ENCODE measurements at regions not wholly inside any gene's neighbourhood (a gene's known extent, or its start where the extent isn't known, plus 50 kb on each side); places are given as distances from the start of the nearest gene placed in this dataset.

GRCh38 chr9:129254566-129255287 is 76.7 kb upstream of the IER5L start:
- DNase-seq (ENCODE audit: low read depth in 4 of 4, low spot score in 3 of 4), result no peak

- DNase-seq (ENCODE audit: low read depth in 4 of 4, low spot score in 3 of 4), result no peak
These were observed 75.8 kb upstream of the IER5L start for GRCh38 chr9:129253803-129254381.

DNA sequence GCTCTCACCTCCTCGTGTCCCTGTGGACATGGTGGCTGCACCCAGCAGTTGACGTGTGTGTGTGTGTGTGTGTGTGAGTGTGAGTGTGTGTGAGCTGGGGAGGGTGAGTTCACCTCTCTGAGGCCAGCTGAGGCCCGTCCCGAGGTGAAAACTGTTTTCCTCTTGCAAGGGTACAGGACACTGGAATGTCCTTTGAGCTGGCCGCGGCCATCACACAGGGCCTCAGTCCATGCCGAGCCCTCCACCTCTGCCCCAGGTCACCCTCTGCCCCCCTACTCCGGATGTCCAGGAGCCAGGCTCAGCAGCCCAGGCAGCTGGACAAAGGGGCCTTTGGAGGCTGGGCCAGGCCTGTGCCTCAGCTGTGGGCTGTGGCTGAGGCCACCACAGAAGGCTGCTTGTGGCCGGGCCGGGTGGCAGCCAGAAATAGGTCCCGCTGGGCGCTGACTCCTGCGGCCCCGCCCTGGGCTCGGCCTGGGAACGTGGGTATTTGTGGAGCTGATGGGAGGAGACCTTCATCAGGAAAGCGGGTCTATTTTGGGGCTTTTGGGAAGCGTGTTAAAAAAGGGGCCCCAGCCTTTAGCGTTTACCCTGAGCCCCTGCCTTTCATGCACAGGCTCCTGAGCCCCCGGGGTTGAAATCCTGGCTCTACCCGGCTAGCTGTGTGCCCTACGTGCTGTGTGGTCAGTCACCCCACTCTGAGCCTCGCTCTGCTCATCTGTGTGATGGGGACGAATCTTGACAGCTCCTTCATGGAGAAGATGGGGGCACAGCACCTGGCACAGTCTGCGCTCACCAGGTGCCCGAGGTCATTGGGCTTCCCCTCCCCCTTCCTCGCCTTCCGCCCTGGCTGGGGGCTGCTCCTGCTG is 75.1 kb upstream of the IER5L start:
- no peak for DNase-seq (ENCODE audit: low read depth in 4 of 4, low spot score in 3 of 4)

DNA sequence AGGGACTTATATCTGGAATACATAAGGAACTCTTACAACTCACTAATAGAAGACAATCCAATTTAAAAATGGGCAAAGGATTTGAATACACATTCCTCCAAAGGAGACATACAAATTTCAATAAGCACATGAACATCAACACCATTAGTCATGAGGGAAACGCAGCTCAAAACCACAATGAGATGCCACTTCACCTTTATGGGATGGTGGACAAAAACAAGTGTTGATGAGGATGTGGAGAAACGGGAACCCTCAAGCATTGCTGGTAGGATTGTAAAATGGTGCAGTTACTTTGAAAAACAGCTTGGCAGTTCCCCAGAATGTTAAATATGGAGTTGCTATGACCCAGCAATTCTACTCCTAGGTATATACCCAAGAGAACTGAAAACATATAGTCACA is 72.7 kb upstream of the IER5L start:
- no peak for DNase-seq (ENCODE audit: low read depth in 4 of 4, low spot score in 3 of 4)

DNA sequence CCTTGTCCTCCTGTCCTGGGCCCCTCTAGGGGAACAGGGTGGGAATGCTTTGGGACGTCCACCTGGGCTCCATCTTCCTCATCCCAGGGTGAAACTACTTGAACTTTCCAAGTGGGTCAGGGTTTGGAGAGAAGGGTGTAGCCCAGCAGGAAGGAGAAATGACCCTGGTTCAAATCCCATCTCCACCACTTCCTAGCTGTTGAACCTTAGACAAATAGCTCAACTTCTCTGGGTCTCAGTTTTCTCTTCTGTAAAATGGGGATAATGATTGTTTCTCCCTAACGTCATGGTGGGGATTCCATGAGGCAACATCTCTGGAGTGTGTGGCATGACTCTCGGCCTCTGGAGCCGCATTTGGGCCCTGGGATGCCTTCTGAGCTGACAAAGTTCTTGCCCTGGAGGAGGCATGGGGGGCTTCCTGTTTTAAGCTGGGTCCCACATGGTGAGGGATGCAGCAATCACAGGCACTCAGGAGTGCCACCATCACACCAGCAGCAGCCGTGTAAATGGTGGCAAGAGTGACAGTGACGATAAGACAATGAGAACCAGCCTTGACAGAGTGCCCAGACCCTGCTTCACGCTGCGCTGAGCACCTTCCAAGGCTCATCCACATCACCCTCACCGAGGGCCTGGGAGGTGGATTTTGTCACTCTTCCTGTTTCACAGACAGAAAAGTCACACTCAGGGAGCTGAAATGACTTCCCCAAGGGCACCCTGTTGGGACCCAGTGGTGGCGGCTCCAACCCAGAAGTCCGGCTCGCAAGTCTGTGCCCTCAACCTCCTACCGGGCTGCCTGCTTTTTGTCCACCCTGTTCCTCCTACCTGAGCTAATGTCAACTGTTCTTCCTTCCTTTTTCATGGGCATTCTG is 69.5 kb upstream of the IER5L start:
- DNase-seq (ENCODE audit: low read depth in 4 of 4, low spot score in 3 of 4), result no peak

DNA sequence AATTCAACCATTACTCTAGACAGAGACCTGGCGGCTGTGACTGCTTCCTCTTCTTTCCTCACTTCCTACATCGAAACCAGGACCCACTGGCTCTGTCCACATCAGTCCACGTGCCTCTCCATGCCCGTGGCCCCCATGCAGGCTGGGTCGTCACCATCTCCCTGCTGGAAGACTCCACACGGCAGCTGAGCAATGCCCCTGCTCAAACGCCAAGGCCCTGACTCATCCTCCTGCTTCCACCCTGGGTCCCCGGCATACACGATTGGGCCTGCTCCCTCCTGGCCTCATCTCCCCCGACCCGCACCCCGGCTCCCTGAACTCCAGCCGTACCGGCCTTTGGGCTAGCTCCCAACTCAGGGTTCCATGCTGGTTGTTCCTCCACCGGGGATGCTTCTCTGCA is 67.2 kb upstream of the IER5L start:
- DNase-seq (ENCODE audit: low read depth in 4 of 4, low spot score in 3 of 4), result no peak

DNA sequence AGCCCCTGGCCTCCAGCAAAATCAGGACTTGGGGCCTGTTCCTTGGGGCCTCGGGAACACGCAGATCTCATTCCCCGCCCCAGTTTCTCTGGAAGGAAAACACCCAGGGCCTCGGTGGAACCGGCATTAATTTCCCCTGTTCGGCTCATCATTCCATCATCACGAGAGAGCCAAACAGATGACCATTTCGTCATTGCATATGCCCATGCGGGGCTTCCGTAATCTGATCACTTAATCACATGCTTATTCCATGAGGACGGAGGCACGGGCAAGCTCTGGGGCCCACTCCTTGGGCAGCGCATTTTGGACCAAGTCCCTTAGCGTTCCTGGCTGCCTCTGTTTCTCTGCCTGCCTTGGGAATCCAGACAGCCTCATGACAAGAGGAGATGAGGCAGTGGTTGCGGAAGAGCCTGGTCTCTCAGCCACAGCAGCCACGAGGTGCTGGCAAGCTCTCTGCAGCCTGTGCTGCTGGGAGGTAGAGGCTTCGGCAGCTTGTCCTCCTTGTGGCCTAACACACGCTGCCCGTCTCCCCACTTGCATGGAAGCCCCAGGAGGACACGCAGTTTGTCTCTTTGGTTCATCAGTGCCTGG is 65.0 kb upstream of the IER5L start:
- no peak for DNase-seq (ENCODE audit: low read depth in 4 of 4, low spot score in 3 of 4)

GRCh38 chr9:129242191-129242941 is 64.3 kb upstream of the IER5L start:
- no peak for DNase-seq (ENCODE audit: low read depth in 4 of 4, low spot score in 3 of 4)

GRCh38 chr9:129241725-129242124 is 63.7 kb upstream of the IER5L start:
- DNase-seq (ENCODE audit: low read depth in 4 of 4, low spot score in 3 of 4), result no peak

DNA sequence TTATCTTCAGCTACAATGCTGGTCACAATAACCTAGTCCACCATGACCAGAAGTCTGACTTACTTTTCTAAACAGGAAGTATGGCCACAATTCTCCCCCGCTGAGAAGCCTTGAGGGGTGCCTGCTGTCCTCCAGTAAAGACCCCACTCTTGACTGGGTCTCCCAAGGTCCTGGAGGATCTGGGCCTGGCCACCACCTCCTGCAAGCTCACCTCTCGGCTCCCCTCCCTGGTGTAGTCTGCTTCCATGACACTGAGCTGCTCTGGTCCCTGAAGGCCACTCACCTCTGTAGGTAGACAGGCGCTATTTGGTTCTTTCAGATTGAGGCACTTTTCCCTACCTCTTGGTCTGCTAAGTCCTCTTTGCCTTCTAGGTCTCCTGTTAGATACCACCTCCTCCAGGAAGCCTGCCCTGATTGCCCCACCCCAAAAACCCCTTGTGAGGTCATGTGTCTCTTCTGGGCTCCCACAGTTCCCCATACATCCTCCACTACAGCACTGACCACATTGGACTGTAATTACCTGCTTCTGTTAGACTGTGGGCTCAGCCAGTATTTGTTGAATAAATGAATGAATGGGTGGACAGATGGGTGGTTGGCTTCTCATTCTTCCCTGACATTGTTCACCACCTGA is 62.6 kb upstream of the IER5L start:
- DNase-seq (ENCODE audit: low read depth in 4 of 4, low spot score in 3 of 4), result no peak

DNA sequence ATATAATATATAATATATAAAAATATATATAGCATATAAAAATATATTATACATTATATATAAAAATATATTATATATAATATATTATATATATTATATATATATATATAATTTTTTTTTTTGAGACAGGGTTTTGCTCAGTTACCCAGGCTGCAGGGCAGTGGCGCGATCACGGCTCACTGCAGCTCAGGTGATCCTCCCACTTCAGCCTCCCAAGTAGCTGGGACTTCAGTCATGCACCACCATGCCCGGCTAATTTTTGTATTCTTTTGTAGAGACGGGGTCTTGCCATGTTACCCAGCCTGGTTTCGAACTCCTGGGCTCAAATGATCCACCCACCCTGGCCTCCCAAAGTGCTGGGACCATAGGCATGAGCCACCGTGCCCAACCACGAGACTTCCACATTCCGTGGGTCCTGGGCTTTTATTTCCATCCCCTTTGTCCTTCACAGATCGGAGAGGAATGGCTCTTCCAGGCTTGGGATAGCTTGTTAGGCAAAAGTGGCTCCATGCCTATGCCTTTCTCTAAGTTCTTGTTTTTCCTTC is 62.0 kb upstream of the IER5L start:
- no peak for DNase-seq (ENCODE audit: low read depth in 4 of 4, low spot score in 3 of 4)

- DNase-seq (ENCODE audit: low read depth in 4 of 4, low spot score in 3 of 4), result no peak
These were observed 59.7 kb upstream of the IER5L start for GRCh38 chr9:129237803-129238202.

DNA sequence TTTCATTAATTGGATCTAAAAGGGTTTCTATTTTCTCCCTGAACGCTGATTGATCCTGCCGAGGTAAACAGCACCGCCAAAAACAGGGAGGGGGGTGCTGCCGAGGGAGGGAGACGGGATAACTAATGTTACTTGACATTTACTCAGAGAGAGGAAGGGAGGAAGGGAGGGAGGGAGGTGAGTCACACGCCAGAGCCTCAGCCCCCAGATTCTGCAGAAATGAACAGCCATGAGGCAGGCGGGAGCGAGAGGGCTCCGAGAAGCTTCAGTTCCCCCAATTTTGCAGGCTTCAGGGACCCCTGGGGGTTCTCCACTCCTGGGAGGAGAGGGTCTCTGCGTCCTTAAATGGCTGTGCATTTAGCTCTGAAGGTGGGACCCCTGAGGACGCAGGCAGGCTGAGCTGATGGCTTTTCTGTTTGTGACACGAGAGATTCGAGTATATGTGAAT is 59.1 kb upstream of the IER5L start:
- DNase-seq (ENCODE audit: low read depth in 4 of 4, low spot score in 3 of 4), result no peak

- no peak for DNase-seq (ENCODE audit: low read depth in 4 of 4, low spot score in 3 of 4)
These were observed 58.5 kb upstream of the IER5L start for GRCh38 chr9:129236441-129237145.

GRCh38 chr9:129235931-129236331 is 57.9 kb upstream of the IER5L start:
- no peak for DNase-seq (ENCODE audit: low read depth in 4 of 4, low spot score in 3 of 4)

- no peak for DNase-seq (ENCODE audit: low read depth in 4 of 4, low spot score in 3 of 4)
These were observed 57.2 kb upstream of the IER5L start for GRCh38 chr9:129235041-129235930.

DNA sequence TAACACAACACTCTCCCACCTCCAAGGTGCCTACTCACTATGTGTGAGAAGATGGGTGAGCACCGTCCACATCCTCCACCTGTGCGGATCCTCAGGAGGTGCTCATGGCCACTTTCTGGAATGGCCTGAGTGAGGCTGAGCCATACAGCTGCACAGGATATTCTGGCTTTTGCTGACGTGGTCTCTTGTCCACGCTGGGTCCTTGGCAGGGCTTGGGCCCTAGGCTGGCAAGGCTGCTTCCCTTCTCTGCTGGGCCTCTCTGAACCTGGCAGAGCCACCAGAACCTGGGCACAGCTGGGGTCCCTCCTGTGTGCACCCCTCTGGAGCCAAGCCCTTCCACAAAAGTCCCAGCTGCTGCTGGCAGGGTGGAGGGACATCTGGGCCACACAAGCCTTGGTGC is 56.4 kb upstream of the IER5L start:
- no peak for DNase-seq (ENCODE audit: low read depth in 4 of 4, low spot score in 3 of 4)

Data from left renal pelvis (tissue), 4 donors.